Thyroid gland (tissue), 4 donors: ENCODE measurements at regions not wholly inside any gene's neighbourhood (a gene's known extent, or its start where the extent isn't known, plus 50 kb on each side); places are given as distances from the start of the nearest gene placed in this dataset.

Source experiments
- POLR2A ChIP-seq, 2 donors: fragments of 450-650 bp; IDR thresholded peaks; one replicate each; pipeline ENCODE4 v1.6.1; 2017; ENCODE audit warnings: antibody characterized with exemption in 2 of 2, mild to moderate bottlenecking in 2 of 2, moderate library complexity in 1 of 2
- TF ChIP-seq, protein P1 (sequence below), 6 experiments: fragments of 200-600 bp in 3 of 6; fragments of 450-650 bp in 3 of 6; sonication (generic) in 3 of 6; IDR thresholded peaks; one replicate each; pipeline ENCODE4 v1.5.1; 2016 to 2019; ENCODE audit warnings: antibody characterized with exemption in 6 of 6, mild to moderate bottlenecking in 2 of 6, inconsistent platforms in 1 of 6, moderate library complexity in 1 of 6

DNA sequence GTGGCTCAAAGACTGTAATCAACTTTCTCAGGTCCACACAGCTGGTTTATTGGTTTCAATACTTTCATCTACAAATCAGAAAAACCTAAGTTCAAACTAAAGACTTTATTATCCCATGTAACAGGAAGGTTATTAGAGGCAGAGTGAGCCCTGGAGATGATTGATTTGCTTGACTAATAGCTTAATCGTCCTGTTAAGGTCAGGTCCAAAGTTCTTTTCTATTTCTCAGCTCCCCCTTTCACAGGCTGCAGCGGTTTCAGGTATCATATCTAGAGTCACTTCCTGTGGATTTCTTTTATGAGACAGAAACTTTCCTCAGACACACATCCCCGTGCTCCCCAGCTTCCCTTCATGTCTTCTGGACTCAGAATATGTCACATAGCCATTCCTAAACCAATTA lies 166.4 kb downstream of the PRELID2 start:
- TF ChIP-seq, protein P1, sequence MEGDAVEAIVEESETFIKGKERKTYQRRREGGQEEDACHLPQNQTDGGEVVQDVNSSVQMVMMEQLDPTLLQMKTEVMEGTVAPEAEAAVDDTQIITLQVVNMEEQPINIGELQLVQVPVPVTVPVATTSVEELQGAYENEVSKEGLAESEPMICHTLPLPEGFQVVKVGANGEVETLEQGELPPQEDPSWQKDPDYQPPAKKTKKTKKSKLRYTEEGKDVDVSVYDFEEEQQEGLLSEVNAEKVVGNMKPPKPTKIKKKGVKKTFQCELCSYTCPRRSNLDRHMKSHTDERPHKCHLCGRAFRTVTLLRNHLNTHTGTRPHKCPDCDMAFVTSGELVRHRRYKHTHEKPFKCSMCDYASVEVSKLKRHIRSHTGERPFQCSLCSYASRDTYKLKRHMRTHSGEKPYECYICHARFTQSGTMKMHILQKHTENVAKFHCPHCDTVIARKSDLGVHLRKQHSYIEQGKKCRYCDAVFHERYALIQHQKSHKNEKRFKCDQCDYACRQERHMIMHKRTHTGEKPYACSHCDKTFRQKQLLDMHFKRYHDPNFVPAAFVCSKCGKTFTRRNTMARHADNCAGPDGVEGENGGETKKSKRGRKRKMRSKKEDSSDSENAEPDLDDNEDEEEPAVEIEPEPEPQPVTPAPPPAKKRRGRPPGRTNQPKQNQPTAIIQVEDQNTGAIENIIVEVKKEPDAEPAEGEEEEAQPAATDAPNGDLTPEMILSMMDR (IDR thresholded peaks at IDR 0.05) = no peak
- TF ChIP-seq POLR2A (IDR thresholded peaks at IDR 0.05) = no peak
